ENCODE measurements at regions not wholly inside any gene's neighbourhood (a gene's known extent, or its start where the extent isn't known, plus 50 kb on each side); places are given as distances from the start of the nearest gene placed in this dataset.

DNA sequence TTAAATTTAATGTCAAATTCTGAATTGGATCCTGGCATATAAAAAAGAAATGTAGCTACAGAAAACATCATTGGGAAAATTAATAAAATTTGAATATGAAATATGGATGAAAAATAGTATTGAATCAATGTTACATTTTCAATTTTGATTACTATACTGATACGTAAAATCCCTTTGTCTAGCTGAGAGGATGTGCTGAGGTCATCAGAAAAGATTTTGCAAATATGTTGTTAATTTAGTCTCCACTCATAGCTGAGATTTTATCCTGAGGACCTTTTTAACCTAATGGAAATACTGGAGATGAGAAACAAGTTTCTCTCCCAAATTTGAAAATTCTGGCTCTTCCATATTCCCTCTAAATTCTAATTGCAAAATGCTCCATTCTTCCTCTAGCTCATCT lies 84.4 kb upstream of the ADAMTS16 start:
- TF ChIP-seq, protein P1, sequence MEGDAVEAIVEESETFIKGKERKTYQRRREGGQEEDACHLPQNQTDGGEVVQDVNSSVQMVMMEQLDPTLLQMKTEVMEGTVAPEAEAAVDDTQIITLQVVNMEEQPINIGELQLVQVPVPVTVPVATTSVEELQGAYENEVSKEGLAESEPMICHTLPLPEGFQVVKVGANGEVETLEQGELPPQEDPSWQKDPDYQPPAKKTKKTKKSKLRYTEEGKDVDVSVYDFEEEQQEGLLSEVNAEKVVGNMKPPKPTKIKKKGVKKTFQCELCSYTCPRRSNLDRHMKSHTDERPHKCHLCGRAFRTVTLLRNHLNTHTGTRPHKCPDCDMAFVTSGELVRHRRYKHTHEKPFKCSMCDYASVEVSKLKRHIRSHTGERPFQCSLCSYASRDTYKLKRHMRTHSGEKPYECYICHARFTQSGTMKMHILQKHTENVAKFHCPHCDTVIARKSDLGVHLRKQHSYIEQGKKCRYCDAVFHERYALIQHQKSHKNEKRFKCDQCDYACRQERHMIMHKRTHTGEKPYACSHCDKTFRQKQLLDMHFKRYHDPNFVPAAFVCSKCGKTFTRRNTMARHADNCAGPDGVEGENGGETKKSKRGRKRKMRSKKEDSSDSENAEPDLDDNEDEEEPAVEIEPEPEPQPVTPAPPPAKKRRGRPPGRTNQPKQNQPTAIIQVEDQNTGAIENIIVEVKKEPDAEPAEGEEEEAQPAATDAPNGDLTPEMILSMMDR (IDR thresholded peaks at IDR 0.05): no peak
- no peak for TF ChIP-seq POLR2A (IDR thresholded peaks at IDR 0.05)
